CD4-positive, alpha-beta T cell treated with Interferon alpha-2 for 1 hour (primary cell): ENCODE measurements at regions not wholly inside any gene's neighbourhood (a gene's known extent, or its start where the extent isn't known, plus 50 kb on each side); places are given as distances from the start of the nearest gene placed in this dataset.

Source experiments
- DNase-seq, 2 donors: peaks; one replicate each; pipeline ENCODE4 v3.0.0-alpha.2; 2020 to 2022

- DNase-seq, result no peak
These were observed 122.6 kb upstream of the MOCS1 start for GRCh38 chr6:40056865-40057264.

DNA sequence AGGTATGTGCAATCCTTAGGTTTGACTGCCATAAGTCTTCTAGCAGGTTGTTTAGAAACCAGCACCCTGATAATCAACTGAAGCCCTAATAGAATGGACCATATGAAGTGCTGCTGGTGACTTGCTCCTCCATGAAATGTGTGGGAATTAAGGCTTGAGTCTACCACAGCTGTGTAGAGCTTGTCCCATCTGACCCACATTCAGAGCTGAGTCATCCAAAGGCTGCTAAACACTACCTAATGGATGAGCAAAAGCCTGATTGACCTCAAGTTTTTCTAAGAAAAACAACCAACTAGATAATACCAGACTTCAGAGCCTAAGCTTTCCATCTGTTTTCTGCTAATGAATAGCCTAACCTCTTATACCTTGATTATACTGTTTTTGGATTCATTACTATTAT, 120.3 kb upstream of the MOCS1 start:
- DNase-seq, result no peak

DNA sequence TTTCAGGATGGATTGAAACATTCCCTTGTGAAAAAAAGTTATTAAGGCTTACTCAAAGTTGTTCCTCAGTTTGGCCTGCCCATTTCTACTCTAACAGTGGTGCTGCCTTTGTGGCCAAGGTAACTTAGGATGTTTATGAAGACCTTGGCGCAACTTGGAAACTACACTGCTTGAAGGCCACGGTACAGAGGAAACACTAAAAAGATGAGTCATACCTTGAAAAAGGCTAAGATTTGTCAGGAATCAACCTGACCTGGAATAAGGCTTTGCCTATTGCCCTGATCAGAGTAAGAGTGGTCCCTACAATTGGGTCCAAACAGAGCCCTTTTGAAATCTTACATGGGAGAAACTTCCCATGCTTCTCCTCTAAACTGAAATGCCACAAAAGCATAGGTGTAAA, 119.9 kb upstream of the MOCS1 start:
- DNase-seq, result no peak

GRCh38 chr6:40049128-40049527, 114.9 kb upstream of the MOCS1 start:
- DNase-seq, result no peak

GRCh38 chr6:40044196-40044595, 109.9 kb upstream of the MOCS1 start:
- no peak for DNase-seq

DNA sequence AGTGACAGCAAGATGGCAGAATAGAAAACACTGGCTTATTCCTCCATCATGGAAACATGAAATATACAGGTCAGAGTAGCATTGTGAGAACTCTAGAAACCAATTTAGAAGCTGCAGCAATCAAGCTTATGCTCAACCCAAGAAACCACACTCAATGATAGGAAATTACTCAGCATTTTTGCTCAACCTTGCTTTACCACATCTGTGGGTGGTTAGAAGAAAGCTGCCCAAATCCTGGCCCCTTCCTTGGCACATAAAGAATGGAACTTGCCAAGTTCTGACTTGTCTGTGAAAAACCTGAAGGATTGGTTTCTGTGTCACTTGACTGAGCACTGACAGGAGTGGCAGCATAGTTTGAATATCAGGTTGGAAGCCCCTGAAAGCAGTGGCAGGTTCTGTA, 108.0 kb upstream of the MOCS1 start:
- no peak for DNase-seq

- DNase-seq, result no peak
These were observed 104.8 kb upstream of the MOCS1 start for GRCh38 chr6:40039042-40039441.

- no peak for DNase-seq
These were observed 104.4 kb upstream of the MOCS1 start for GRCh38 chr6:40038626-40039025.

GRCh38 chr6:40037271-40037670, 103.0 kb upstream of the MOCS1 start:
- no peak for DNase-seq

DNA sequence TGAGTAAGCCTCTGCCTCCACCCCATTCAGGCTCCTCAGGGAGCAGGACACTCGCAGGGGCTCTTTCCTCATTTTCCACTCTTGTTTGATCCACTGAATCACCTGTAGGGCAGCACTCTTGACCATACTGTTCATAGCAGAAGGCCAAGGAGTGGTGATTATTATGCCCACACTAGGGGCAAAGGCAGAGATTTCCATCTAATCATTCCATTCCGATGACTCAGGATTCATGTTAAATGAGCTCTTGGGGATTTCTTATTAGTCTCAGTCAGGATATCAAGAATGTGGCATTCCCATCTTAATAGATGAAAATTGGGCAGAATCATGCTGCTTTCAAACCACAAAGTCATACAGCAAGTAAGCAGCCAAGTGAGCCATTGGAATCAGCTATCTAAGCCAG, 101.9 kb upstream of the MOCS1 start:
- no peak for DNase-seq

GRCh38 chr6:40028449-40028848, 94.2 kb upstream of the MOCS1 start:
- no peak for DNase-seq

DNA sequence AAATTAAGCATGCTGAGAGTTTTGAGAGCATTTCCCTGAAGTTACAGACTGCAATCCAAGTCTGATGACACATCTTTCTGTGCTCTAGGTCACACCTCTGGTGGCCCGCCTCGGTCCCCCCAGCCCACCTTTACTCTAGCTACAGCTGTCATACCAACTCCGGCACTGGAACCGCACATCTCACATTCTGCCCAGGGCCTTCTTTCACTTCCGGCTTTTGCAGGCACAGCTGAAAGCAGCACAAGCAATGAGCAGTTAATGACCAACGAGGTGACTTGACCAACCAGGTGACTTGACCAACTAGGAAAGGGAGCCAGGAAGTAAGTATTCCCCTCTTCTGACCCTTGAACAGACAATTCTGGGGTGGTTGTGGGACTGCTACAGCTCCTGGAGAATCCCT, 88.6 kb upstream of the MOCS1 start:
- DNase-seq, result no peak

DNA sequence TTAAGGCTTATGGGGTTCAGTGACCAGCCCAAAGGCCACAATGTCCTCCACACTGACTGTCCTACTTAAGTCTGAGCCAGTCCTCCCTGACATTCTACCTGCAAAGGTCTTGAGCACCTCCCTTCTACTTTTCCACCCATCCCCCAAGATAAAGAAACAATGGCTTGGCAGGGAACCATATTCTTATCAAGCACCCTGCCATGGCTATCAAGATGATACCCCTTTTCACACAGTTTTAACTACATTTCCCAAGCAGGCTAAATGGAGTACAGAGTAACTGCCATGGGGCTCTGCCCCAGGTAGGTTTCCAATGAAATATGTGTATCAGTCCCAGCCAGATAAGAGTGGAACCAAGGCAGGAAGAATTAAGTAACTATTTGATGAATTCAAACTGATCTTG, 85.9 kb upstream of the MOCS1 start:
- no peak for DNase-seq

GRCh38 chr6:40015530-40015929, 81.3 kb upstream of the MOCS1 start:
- DNase-seq, result no peak

- no peak for DNase-seq
These were observed 77.6 kb upstream of the MOCS1 start for GRCh38 chr6:40011844-40012243.

DNA sequence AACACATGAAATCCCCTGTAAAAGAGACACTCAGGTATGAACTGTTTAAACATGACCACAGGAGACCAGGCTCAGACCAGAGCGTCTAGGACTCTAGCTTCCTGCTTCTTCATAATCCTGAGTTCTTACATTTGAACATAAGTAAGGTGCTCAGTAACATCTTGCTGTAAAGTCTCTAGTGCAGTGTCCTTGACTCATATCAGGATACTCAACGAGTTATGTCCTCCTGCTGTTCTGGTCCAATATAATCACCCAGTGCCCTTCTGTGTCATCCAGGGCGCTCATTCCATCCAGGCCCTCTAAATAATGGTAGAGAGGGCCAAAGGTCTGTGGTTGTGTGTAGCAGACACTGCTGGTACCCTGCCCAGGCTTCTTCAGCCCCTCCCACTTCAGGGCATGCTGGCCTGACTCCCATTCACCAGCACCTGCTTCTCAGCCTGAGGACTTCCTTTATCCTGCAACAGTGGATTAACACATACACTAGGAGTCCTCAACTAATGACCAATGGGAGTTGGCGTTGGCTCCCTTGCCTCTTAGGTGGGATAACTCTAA, 66.8 kb upstream of the MOCS1 start:
- no peak for DNase-seq

GRCh38 chr6:39999006-39999867, 65.0 kb upstream of the MOCS1 start:
- DNase-seq, result no peak

GRCh38 chr6:39998126-39998525, 63.9 kb upstream of the MOCS1 start:
- DNase-seq, result no peak

DNA sequence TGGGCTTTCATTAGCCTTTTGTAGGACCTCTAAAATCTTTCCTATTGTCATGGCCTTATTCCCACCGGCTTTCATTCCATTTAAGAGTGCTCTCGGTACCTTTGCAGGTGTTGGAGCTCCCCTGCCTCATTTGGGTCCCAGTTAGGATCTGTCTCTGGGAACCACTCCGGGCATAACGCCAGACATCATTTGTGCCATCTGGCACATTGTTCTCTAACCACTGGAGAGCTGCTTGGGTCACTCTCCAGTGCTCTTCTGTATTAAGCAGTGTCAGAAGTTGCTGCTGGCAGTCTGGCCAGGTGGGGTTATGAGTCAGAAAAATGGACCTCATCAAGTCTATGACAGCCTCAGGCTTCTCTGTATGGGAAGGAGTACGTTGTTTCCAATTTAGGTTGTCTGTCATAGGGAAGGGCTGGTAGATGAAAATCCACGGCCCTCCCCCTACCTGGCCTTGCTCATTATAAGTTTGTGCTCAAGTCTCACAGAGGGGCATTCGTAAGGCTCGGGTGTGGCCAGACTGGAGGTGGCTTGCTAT, 62.9 kb upstream of the MOCS1 start:
- DNase-seq, result no peak

GRCh38 chr6:39995633-39996032, 61.4 kb upstream of the MOCS1 start:
- DNase-seq, result no peak

- DNase-seq, result no peak
These were observed 58.8 kb upstream of the MOCS1 start for GRCh38 chr6:39992861-39993622.
